GM19240 (cell line): ENCODE measurements at regions not wholly inside any gene's neighbourhood (a gene's known extent, or its start where the extent isn't known, plus 50 kb on each side); places are given as distances from the start of the nearest gene placed in this dataset.
"Not testable (repeated sequence)": the region's sequence is repeated elsewhere in the genome, so short reads cannot be mapped to it uniquely, and the experiment has no call there.

Source experiments
- DNase-seq: peaks from one replicate; pipeline ENCODE4 v3.0.0; 2011; ENCODE audit warnings: low spot score; ENCODE audit not compliant: insufficient read length

GRCh38 chr1:25007390-25008191 lies 77.5 kb upstream of the RUNX3 start:
- not testable (repeated sequence) for DNase-seq

DNA sequence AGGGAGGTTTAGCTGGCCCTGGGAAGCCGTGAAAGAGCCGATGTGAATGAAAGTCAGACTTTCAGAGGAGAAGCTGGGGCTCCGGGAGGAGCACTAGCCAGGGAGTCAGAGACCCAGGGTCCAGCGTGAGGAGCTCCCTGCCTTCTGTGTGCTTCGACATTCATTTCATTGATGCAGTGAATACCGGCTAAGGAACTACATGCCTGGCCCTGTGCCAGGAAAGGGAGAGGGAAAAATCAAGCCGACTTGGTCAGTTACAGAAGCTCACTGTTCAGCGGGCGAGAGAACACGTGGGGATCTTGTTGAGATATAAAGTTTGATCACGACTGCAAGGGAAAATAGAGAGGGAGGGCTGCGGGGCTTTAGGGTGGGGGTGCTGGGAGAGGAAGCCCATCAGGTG lies 76.7 kb upstream of the RUNX3 start:
- no peak for DNase-seq

GRCh38 chr1:25004355-25004754 lies 74.3 kb upstream of the RUNX3 start:
- no peak for DNase-seq

DNA sequence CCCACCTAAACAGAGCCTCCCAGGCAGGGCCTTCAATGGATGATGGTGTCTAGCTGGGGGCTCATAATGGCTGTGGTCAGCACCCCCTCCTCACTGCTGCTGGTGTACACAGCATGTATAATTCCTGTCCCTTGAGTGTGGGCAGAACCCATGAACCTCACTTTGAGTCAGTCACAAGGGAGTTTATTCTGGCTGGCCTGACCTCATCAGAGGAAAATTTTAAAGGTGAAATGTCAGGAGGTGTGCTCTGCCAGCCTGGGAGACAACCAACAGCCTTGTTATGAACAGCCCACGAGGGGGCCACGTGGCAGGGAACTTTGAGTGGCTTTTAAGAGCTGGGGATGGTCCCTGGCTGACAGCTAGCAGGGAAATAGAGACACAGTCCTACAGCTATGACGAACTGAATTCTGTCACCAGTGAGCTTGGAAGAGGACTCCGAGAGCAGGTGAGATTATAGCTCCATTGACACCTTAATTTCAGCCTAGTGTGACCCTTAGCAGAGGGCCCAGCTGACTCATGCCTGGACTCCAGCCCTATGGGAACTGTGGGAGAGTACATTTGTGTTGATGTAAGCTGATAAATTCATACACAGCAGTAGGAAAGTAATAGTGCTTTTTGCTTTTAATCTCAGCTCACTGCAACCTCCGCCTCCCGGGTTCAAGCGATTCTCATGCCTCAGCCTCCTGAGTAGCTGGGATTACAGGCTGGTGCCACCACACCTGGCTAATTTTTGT lies 73.5 kb upstream of the RUNX3 start:
- DNase-seq = no peak

GRCh38 chr1:25003000-25003399 lies 72.9 kb upstream of the RUNX3 start:
- no peak for DNase-seq

GRCh38 chr1:25001125-25001915 lies 71.2 kb upstream of the RUNX3 start:
- DNase-seq = no peak

- DNase-seq = no peak
Observed at GRCh38 chr1:24999906-25000305, 69.8 kb upstream of the RUNX3 start.

GRCh38 chr1:24999426-24999825 lies 69.3 kb upstream of the RUNX3 start:
- DNase-seq = no peak

GRCh38 chr1:24998563-24999245 lies 68.6 kb upstream of the RUNX3 start:
- DNase-seq = no peak

- DNase-seq = no peak
Observed at GRCh38 chr1:24996983-24997893, 67.2 kb upstream of the RUNX3 start.

GRCh38 chr1:24996456-24996855 lies 66.4 kb upstream of the RUNX3 start:
- no peak for DNase-seq

GRCh38 chr1:24995661-24996060 lies 65.6 kb upstream of the RUNX3 start:
- no peak for DNase-seq

DNA sequence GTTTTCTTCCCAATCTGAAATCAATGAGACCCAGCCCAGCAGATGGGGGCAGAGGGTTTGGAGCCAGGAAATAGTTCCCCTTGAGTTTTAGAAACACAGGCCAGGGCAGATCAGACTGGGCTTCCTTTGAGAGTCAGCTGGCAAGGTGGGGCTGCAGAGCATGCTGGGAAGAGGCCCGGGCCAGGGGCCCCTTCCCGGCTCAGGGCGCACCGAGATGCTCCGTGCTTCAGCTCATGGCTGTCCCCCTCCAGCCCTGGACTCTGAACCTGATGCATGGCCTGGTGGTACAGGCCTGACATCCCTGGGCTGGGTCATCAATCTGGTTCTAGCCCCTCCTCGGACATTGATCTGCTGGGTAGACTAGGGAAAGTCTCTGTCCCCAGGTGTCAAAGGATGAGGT lies 65.1 kb upstream of the RUNX3 start:
- DNase-seq = no peak

- DNase-seq = no peak
Observed at GRCh38 chr1:24993871-24994580, 64.0 kb upstream of the RUNX3 start.

DNA sequence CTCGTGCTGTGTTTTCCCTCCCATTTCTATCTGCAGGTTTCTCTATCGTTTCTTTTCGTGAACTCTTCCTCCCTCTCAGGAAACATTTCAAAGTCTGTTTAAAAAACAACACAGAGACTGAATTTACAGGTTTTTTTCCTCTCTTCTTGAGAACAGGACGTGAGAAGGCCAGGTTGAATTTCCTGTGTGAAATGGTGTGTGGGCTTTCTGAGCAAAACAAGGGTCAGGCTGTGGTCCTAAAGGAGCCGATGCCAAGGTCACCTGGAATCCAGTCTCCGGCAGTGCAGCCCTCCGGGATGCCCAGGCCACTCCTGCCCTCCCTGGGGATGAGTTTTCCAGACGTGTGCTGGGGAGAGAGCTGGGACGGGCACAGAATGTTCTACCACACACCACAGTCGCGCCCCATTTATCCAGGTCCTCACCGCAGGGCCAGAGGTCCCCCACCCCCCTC lies 62.7 kb upstream of the RUNX3 start:
- no peak for DNase-seq

- DNase-seq = no peak
Observed at GRCh38 chr1:24992124-24992760, 62.2 kb upstream of the RUNX3 start.

DNA sequence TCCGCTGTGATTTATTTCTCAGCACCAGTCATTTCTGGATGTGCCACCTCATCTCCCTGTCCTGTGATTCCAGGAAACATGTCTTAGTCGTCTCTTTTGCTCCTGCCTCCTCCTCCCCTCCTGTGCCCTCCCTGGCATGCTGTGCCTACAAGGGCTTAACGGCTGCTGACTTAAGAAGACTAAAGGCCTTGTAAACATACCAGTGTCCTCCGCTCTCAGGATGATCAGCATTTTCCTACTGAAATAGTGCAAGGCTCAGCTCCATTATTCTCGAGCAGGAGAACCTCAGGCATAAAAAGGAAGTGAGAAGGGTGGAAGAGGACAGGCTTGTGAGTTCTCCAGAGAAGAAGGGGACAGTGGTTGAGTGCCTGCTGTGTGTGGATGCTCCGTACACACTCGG lies 61.6 kb upstream of the RUNX3 start:
- DNase-seq = no peak

DNA sequence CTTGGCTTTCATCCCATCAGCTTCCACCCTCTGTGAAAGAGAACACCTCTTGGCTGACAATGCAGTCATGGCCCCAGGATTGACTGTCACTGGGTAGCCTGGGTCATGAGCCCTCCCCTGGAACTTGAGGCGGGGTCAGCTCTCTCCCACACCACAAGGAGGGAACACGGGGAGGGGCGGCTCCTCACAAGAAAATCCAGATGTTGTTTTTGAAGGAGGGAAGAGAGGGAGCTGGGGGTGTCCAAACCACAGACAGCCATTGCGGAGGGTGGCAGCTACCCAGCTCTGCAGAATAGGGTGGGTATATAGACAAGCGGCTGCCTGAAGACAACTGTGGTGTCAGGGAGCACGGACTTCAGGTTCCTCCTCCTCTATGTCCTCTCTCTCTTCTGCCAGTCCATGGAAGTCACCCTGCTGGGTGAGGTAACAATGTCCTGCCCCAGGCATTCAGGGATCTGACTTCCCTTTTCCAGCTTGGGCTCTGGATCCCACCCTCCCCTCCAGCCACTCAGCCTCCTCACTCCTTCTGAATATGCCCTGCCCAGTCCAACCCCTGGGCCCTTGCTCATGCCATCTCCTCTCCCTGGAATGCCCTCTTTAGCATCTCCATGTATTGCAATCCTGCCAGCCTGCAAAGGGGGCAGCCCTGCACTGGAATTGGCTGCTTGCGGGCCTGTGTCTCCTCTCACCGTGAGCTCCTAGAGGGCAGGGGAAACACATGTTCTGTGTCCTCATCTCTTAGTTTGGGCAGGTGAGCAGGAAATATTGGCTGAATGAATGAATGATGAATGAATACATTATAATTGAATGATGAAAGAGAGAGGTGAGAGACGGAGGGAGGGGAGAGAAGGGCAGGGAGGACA lies 60.9 kb upstream of the RUNX3 start:
- no peak for DNase-seq
